ENCODE measurements at regions not wholly inside any gene's neighbourhood (a gene's known extent, or its start where the extent isn't known, plus 50 kb on each side); places are given as distances from the start of the nearest gene placed in this dataset.
A peak's percentile ranks its signal among the peaks of the same experiment; 100 is the strongest.
"Not testable (repeated sequence)": the region's sequence is repeated elsewhere in the genome, so short reads cannot be mapped to it uniquely, and the experiment has no call there.

DNA sequence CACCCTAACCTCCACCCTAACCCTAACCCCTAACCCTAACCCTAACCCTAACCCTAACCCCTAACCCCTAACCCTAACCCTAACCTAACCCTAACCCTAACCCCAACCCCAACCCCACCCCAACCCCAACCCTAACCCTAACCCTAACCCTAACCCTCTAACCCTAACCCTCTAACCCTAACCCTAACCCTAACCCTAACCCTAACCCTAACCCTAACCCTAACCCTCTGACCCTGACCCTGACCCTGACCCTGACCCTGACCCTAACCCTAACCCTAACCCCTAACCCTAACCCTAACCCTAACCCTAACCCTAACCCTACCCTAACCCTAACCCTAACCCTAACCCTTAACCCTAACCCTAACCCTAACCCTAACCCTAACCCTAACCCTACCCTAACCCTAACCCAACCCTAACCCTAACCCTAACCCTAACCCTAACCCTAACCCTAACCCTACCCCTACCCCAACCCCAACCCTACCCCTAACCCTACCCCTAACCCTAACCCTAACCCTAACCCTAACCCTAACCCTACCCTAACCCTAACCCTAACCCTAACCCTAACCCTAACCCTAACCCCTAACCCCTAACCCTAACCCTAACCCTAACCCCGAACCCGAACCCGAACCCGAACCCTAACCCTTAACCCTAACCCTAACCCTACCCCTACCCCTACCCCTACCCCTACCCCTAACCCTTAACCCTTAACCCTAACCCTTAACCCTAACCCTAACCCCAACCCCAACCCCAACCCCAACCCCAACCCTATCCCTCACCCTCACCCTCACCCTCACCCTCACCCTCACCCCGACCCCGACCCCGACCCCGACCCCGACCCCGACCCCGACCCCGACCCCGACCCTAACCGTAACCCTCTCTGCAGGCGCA is 186.2 kb upstream of the CHL1 start:
- ATAC-seq: not testable (repeated sequence)

DNA sequence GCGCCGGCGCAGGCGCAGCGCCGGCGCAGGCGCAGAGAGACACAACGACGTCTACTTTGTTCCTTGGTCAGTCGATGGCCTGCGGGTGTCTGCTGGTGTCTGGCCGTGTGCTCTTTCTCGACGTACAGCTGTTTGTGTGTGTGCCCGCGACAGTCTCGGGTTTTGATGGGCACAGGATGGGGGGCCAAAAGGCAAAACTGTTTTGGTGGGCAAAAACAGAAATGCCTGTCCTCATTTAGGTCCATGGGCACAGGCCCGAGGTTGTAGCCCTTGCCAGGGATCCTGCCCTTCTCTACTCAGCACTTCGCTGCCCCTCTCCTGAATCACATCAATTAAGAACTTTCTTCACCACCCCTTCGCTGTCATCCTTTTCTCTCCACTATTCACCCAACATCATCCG is 184.8 kb upstream of the CHL1 start:
- ATAC-seq: peak; percentile 33

DNA sequence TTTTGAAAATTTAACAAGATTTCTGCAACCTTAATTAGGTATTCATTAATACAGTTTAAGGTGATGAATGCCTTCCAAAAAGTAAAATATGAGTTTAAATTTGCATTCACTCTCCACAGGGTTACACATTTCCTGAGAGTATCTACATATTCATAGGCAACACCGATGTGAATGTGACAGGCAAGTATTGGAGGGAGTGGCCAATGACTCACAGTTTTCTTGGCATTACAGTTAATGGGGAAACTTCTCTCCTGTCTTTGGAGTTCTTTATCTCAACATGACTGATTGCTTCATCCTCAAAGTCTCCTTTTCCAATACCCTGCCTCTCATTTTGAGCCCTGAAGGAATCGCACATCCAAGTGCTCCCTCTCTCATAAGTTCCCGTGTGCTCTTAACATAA is 181.9 kb upstream of the CHL1 start:
- peak; percentile 90 for ATAC-seq

DNA sequence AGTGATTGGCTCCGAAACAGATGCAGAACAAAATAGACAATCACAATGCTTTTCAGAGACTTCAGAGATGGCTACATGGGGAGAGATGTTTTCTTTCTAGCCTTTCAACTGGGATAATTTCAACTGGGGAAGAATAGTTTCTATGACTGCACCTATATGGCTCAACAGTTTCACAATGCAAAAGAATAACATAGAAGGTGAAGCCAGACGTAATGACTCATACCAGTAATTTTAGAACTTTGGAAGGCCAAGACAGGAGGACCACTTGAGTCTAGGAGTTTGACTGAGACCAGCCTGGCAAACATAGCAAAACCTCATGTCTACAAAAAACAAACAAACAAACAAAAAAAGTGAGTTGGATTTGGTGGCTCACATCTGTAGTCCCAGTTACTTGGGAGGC is 180.2 kb upstream of the CHL1 start:
- no peak for ATAC-seq

DNA sequence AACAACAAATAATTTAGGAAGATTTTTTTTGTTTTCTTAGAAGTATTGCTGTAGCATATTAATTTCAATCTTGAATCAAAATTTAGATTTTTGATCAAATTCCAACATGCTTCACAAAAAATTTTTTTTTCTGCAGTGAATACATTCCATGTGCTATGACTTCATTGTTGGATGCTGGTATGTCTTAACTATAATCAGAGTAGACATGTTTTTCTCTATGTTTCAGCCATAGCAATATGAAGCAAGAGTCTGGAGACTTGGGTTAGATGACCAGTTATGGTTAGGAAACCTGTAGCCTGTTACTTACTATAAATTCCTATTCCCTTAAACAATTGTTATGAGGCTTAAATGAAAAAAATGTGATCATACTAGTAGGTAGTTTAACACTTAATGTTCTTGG is 176.1 kb upstream of the CHL1 start:
- ATAC-seq: no peak

DNA sequence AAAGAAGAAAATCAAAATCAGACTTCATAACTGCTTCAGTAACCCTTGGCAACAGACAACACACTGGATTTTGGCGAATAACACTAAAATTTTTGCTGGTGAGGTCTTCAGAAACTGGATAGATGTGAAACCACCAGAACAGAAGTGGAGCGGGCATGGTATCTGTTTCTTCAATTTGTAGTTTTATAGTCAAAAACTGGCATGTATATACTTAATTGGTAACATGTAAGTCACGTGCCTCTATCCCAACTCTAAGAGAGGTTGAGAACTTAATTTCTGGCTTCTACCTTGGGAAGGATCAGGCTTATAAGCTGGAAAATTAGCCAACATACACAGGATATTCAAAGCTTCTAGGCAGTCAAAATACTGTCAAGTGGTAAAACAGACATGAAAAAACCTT is 172.6 kb upstream of the CHL1 start:
- no peak for ATAC-seq

DNA sequence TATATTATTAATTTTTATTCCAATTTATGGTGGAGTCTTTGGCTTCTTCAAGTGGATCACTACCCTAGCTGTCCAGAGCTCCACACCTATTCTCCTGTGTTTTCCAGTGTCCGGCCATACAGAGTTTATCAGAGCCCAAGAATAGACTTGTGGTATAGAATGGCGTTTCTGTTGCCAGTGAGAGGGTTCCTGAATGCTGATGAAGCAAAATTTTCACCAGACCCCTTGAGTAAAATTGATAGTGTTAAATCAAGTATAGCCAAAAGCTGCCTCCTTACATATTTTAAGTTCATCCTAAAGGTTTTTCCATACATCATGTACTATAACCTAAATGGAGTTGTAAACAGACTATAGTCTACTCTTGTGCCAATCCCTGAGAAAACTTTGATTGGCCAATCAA is 171.5 kb upstream of the CHL1 start:
- no peak for ATAC-seq

DNA sequence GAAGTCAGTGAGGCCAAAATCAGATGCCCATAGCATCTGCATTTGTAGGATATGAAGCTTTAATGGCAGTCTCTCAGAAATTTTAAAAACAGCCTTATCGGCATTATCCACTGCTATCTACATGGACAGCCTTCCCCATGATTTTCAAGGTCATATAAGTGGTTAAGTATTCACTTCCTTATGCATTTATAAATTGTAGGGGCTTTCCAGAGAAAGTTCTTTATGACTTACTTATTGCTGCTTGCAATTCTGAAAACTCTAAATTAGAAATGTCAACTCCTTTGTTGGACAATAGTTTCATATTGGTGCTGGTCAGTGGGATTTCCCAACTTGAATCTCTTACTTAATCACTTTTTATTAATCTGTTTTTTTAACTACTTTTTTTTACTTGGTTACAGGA is 160.6 kb upstream of the CHL1 start:
- not testable (repeated sequence) for ATAC-seq

DNA sequence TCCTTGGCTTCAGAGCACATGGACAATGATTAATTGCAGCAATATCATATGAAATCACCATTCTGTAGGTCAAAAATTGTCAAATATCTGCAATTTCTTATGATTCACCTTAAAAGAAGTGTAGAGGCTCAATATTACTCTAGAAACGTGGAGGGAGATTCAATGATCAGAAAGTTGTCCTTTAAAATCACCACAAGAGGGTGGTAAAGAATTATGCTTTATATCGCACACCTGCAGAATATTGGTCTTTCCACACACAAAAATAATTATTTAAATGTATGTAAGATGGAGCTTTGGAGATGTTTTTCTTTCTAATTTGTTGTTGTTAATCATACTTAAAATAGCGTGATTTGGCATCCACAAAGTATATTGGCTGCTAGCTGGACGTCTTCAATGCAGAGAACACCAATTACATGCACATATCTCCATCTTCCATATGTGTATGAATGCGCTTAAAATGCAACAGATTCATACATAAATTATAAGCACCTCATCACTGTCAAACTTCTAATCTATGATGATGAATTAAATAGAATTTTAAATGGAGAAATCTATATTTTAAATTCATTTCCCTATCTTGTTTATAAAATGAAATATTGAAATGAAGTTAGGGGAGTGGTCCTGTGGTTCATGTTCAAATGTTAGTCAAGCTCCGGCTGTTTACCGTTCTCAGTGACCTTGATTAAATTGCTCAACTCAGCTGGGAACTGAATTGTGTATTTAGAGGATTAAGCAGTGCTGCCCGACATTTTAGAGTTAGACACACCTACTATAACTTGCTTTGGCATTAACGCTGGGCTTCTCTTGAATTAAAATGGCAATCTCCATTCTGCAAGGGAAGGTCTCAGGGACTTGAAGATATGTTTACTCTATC is 153.5 kb upstream of the CHL1 start:
- peak; percentile 57 for ATAC-seq

DNA sequence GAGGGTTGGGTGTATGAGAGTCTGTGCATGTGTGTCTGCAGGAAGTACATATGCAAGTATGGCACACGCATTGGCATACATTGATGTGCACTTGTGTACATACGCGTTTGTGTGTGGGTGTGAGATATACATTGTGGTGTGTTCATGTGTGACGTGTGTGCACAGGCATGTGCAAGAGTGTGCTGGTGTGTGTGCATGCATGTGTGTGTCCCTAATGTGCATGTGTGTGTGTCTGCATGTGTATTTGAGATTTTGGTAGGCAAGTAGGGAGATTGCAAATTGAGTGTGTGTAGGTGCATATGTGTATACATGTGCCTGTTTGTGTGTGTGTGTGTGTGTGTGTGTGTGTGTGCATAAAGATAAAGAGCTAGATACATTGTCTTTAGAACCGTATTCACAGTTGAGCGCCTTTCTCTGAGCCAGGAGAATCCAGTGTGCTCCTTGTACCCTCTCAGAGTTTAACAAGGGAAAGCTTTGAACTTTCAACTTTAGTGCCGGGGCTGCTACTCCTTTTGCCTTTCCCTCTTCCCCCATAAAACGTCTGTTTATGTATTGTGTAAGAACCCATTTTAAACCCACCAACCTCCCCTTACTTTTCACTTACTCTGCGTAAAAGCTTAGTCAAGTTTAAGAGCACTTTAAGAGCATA is 152.4 kb upstream of the CHL1 start:
- ATAC-seq: no peak

DNA sequence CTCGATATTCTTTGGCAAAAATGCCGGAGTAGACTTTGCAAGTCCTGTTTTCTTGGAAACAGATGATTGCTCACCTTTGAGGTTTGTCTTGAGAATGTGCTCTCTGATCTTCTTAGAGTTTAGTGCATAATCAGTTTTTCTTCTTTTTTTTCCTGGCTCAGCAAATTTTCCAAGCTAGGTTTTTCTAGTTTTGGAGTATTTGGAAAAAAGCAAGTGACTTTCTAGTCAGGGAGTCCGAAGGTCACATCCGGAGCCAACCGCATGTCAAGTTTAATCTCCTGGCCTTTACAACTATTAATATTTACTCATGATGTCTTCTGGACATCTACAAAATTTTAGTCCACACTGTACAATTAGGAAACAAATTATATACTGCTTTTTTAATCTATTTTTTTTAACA is 151.6 kb upstream of the CHL1 start:
- not testable (repeated sequence) for ATAC-seq

DNA sequence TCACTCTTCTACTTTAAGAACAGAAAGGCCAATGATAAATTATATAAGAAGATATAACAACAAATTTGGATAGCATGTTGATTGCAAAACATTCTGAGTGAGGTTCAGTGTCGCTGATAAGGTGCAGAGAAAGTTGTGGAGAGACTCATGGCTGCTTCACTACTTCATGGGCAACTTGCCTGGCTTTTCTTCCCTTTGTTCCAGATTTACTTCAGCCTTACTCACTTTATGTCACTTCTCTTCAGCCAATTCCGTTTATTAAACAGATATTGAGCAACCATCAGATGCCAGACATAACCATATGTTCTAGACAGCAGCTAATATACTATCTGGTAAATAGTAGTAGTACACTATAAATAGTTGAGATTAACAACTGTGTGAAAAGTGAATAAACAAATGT is 150.0 kb upstream of the CHL1 start:
- no peak for ATAC-seq

DNA sequence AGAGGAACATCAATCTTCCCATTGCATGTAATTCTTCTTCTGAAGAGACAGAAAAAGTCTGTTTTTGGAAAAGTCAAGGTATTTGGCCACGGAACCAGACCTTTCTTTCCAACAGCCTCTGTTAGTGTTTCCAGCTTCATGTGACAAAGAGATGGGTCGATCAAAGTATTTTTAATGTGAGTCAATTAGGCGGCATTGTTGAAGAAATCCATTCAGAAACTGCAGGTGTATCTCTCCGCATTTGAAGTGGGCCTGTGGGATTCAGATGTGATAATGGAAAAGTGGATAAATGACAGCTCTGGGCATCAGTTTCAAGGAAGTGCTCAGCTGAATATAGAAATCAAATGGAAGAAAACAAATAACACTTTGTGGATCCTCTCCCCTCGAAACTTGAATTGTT is 143.1 kb upstream of the CHL1 start:
- ATAC-seq: not testable (repeated sequence)

DNA sequence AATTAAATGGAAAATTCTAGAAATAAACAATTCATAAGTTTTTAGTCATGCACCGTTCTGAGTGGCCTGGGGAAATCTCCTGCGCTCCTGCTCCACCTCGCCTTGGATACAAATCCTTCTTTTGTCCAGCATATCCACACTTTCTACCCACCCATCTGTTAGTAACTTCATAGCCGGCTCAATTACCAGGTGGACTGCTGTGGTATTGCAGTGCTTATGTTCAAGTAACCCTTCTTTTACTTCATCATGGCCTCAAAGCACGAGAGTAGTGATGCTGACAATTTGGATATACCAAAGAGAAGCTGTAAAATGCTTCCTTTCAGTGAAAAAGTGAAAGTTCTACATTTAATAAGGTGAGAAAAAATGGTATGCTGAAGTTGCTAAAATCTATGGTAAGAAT is 142.3 kb upstream of the CHL1 start:
- ATAC-seq: no peak

DNA sequence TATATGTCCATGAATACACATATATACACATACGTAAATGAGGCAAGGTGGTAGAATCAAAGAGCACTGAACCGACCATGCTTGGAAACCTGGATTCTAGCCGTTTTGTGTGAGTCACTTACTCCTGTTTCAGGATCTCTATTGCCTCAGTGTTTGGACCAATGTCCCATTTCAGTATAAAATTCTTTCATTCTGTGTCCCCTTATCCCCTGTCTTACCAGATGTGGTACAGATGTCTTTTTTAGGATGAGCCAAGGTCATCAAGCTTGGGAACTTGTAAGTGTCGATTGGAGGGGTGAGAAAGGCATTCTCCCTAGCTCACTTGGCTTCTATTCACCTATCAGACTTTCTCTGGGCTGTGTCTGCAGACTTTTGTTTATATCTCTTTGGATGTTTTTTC is 139.9 kb upstream of the CHL1 start:
- ATAC-seq: no peak

DNA sequence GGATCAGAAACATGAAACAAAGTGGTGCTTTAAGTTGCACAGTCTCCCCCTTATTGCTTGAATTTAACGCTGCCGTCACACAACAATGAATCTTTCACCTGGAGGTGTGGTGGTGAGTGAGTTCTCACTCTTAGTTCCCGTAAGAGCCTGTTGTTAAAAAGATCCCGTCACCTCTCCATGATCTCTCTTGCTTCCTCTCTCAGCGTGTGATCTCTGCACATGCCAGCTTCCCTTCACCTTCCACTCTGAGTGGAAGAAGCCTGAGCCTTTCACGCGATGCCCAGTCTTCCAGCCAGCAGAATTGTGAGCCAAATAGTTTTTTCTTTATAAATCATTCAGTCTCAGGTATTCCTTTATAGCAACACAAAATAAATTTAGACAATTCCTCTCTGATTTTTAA is 136.7 kb upstream of the CHL1 start:
- ATAC-seq: no peak

DNA sequence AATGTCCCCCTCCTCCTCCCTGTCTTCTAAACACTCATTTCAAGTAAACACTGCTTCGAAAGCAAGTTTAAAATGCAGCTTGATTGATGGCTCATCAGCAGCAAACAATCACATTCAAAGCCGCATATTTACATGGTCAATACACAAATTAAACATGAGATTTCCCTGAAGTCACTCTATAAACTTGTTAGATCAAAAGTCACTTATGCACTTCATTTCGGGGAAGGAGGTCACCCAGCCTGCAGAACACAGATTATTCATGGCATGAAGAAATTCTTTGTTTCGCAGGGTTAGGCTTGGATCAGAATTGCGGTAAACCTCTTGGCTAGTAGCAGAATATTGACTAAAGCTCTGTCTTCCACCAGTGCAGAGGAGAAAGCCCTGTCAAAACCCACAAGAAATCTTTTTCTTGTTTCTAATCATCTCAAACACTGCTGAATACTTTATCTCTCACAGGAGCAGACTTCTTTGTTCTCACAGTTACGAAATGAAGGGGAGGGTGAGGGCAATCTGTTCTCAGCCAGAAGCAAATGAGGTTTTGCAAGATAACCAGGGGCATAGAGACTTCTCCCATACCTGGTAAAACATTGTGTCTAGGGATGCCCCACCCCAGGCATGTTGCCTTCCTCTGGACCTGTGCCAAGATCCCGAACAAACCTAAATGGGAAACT is 133.3 kb upstream of the CHL1 start:
- peak; percentile 38 for ATAC-seq

DNA sequence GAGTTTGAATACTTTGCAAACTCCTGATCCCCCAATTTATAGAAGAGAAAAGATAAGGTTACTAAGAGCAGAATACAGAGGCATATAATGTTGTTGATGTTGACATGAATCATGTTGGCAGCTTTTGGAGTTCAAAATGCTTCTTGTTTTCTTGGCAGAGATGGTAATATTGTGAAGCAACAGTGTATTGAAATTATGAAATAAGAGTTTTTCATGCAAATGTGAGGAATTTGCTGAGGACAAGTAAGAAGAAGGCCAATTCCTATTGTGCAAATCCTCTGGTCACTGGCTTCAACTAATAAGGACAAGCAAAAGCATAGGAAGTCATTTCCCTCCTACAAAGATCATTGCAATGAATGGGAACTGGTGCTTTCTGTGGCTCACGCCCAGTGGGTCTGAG is 126.9 kb upstream of the CHL1 start:
- ATAC-seq: no peak

DNA sequence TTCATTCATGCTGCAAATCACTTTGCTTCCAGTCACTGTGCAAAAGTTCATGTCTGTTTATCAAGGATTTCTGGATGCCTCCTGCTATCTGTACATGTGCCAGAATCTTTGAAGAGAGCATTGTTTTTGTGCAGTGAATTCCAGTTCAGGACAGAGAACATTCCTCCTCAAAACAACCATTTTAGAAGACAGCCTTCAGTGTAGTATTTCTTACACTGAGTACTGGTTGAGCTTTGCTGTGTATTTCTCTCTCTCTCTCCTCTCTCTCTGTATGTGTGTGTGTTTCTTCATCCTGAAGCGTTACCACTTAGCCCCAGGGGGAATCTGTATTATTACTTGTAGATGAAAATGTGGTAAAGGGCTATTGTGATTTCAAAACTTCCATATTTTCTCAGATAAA is 123.8 kb upstream of the CHL1 start:
- no peak for ATAC-seq

DNA sequence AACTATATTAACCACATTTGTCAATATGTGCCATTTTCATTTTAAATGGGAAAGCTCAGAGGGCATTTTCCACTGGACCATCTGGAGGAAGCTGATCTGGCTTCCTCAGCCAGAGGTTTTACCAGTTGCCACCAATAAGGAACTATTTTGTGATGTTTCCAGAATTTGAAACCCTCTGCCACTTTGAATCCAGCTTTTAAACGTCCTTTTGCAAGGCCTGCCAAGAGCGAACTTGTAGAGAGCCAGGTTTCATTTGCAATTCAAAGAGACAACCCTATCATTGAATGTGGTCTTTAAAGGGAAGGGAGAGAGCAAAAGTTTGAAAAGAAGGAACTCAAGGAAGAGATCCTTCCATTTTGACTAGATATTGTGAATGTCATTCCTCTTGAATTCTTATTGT is 123.3 kb upstream of the CHL1 start:
- no peak for ATAC-seq

DNA sequence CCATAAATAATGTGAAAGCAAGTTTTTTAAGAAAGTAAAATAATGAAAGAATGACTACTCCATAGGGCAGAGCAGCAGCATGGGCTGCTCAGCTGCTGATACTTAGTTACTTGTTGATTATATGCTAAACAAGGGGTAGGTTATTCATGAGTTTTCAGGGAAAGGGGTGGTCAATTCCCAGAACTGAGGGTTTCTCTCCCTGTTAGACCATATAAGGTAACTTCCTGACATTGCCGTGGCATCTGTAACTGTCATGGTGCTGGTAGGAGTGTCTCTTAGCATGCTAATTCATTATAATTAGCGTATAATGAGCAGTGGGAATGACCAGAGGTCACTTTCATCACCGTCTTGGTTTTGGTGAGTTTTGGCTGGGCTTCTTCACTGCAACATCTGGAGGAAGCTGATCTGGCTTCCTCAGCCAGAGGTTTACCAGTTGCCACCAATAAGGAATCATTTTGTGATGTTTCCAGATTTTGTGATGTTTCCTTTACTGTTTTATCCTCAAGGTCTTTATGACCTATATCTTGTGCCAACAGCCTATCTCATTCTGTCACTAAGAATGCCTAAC is 121.8 kb upstream of the CHL1 start:
- ATAC-seq: no peak

DNA sequence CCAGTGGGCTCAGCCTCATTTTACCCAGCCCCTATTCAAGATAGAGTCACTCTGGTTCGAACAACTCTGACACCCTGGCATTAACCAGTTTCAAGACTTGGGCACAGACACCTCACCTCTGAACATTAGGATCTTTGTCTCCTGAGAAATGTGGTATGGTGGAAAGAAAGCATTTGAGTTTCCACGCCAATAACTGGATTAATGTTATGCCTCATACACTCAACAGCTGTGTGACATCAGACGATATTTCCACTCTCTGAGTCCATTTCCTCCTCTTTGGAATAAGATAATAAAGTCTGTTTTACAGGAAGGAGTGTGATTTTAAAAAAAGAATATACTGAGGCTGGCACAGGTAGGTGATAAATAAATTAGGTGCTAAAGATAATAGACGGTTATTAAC is 121.3 kb upstream of the CHL1 start:
- no peak for ATAC-seq

Data from esophagus mucosa (tissue), 1 donor.